Astrocyte (in vitro differentiated cells and primary cell): ENCODE measurements at regions not wholly inside any gene's neighbourhood (a gene's known extent, or its start where the extent isn't known, plus 50 kb on each side); places are given as distances from the start of the nearest gene placed in this dataset.

ENCODE experiments used
- DNase-seq: peaks from one replicate; pipeline ENCODE4 v3.0.0-alpha.2; 2010; ENCODE audit warnings: low read depth
- FAIRE-seq: peaks from 2 replicates; lab custom pipeline; 2011; peaks lifted over from hg19 to GRCh38; lab: Jason Lieb, UNC
- H2AFZ ChIP-seq: 2 replicates; pipeline ENCODE4 v1.6.0; 2012; ENCODE audit warnings: low read depth, low read length, inconsistent platforms
- H3K27ac ChIP-seq: 2 replicates; pipeline ENCODE4 v1.5.1; 2011; ENCODE audit warnings: low read depth, low read length, inconsistent platforms
- H3K27me3 ChIP-seq: 2 replicates; pipeline ENCODE4 v1.6.0; 2011; ENCODE audit warnings: low read length, inconsistent platforms; ENCODE audit not compliant: insufficient read depth
- H3K36me3 ChIP-seq: 2 replicates; pipeline ENCODE4 v1.5.1; 2011; ENCODE audit warnings: low read length, inconsistent platforms; ENCODE audit not compliant: insufficient read depth
- H3K4me1 ChIP-seq: 2 replicates; pipeline ENCODE4 v1.5.1; 2011; ENCODE audit warnings: low read length, inconsistent platforms; ENCODE audit not compliant: insufficient read depth
- H3K4me2 ChIP-seq: 2 replicates; pipeline ENCODE4 v1.6.0; 2012; ENCODE audit warnings: low read length, inconsistent platforms
- H3K4me3 ChIP-seq: 2 replicates; pipeline ENCODE4 v1.5.1; 2011; ENCODE audit warnings: low read depth, mild to moderate bottlenecking, low read length, inconsistent platforms; ENCODE audit not compliant: insufficient read depth
- H3K79me2 ChIP-seq: 2 replicates; pipeline ENCODE4 v1.6.0; 2012; ENCODE audit warnings: mild to moderate bottlenecking, low read length, inconsistent platforms; ENCODE audit not compliant: insufficient read depth
- H3K9ac ChIP-seq: 2 replicates; pipeline ENCODE4 v1.6.0; 2012; ENCODE audit warnings: mild to moderate bottlenecking, low read length, inconsistent platforms
- H3K9me3 ChIP-seq: 2 replicates; pipeline ENCODE4 v1.5.1; 2012; ENCODE audit warnings: low read depth, mild to moderate bottlenecking, low read length, inconsistent platforms; ENCODE audit not compliant: insufficient read depth
- H4K20me1 ChIP-seq: 2 replicates; pipeline ENCODE4 v1.6.0; 2012; ENCODE audit warnings: low read length, inconsistent platforms; ENCODE audit not compliant: insufficient read depth
- H3K27ac Mint-ChIP-seq: one replicate; pipeline ENCODE4 v1.8.0; 2021; ENCODE audit warnings: mild to moderate bottlenecking, mixed read lengths; ENCODE audit not compliant: unreplicated experiment
- H3K27me3 Mint-ChIP-seq: one replicate; pipeline ENCODE4 v1.8.0; 2021; ENCODE audit warnings: low read depth, mixed read lengths; ENCODE audit not compliant: unreplicated experiment
- H3K36me3 Mint-ChIP-seq: one replicate; pipeline ENCODE4 v1.8.0; 2021; ENCODE audit warnings: low read depth, mixed read lengths; ENCODE audit not compliant: unreplicated experiment
- H3K4me1 Mint-ChIP-seq: one replicate; pipeline ENCODE4 v1.8.0; 2021; ENCODE audit warnings: low read depth, mixed read lengths; ENCODE audit not compliant: unreplicated experiment
- H3K4me3 Mint-ChIP-seq: one replicate; pipeline ENCODE4 v1.8.0; 2021; ENCODE audit warnings: mild to moderate bottlenecking, moderate library complexity, mixed read lengths; ENCODE audit not compliant: unreplicated experiment
- H3K9me3 Mint-ChIP-seq: one replicate; pipeline ENCODE4 v1.8.0; 2021; ENCODE audit warnings: mild to moderate bottlenecking, mixed read lengths; ENCODE audit not compliant: unreplicated experiment
- EZH2 ChIP-seq: IDR thresholded peaks from 2 replicates; pipeline ENCODE4 v1.6.1; 2012; ENCODE audit warnings: mild to moderate bottlenecking, low read length, inconsistent platforms; ENCODE audit not compliant: insufficient read depth
- TF ChIP-seq, protein P1 (sequence below): IDR thresholded peaks from 2 replicates; pipeline ENCODE4 v1.5.1; 2011; ENCODE audit warnings: low read depth, mild to moderate bottlenecking, inconsistent platforms, low read length, moderate library complexity; ENCODE audit not compliant: insufficient read depth

DNA sequence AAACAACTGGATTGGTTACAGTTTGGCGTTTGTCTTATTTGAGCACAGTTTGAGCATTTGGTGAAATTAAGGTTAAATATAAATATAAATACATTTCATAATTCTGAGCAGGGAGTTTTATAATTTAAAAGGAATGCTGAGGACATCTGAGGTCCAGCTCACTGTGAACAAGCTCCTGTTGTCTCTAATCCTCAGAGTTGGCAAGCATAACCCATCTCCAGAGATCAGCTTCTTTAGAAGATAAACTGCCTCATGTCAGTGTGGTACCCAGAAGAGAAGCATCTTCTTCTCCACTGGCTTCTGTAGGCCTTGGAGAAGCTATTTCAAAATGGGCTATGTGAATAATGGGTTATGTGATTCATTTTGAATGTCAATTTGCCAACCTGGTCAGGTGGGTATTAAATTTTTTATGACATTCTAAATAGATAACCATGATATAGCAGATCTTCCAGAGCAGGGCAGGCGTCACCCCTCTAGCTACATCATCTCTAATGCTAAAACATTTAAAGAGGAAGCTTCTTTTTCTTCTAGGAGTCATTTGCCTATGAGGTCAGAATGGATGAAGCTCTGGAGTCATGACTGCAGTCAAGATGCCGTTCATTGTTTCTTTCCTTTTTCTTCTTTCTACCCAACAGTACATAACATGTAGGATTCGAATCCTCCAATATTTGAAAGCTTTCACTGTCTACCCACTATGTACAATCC lies 324.0 kb downstream of the RNF144A start:
- no peak for FAIRE-seq
- H3K27me3 Mint-ChIP-seq: no peaks in the 10 kb centered on the region
- H3K27ac Mint-ChIP-seq: no peak overlapping the region

DNA sequence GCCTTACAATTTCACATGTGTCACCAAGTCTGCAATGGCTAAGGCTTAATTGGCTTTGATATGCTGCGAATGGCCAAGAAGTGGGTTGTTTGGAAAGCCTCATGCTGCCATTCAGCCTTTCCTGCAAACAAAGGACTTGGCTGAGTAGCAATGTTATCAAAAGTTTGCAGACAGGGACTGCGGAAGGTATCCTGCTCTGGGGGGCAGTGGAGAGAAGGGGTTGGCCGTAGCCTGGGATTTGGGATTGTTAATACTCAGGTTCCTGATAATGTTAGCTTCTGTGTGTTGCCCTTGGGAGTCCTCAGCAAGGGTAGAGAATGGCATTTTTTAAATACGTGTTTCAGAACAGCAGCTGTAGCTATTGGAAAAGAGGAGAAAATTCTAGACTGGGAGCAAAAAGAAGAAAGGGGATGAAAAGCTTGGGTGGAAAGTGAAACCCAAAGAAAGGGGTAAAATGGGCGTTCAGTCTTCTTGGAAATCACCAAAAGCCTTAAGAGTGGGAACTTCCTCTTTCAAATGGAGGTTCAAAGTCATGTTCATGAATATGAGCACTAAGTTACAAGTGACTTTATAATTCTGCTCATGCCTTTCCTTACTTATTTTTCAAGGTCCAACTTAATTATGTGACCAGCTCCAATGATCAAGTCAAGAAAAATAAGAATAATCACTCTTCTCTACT lies 325.1 kb downstream of the RNF144A start:
- Histone ChIP-seq H3K27ac (no peak overlapping the region), H3K4me3 (no peak overlapping the region), H3K36me3 (no peaks in the 10 kb centered on the region), H3K9ac (no peak overlapping the region), H3K9me3 (no peaks in the 10 kb centered on the region), H3K79me2 (no peaks in the 10 kb centered on the region), H2AFZ (no peak overlapping the region), H3K4me2 (no peak overlapping the region), H3K4me1 (no peaks in the 10 kb centered on the region), H4K20me1 (no peaks in the 10 kb centered on the region), H3K27me3 (no peaks in the 10 kb centered on the region)
- Mint-ChIP-seq H3K4me1 (no peaks in the 10 kb centered on the region), H3K27me3 (peaks cover 4% of the 10 kb centered on the region), H3K36me3 (no peaks in the 10 kb centered on the region), H3K4me3 (no peak overlapping the region), H3K27ac (no peak overlapping the region), H3K9me3 (no peaks in the 10 kb centered on the region)
- TF ChIP-seq, protein P1, sequence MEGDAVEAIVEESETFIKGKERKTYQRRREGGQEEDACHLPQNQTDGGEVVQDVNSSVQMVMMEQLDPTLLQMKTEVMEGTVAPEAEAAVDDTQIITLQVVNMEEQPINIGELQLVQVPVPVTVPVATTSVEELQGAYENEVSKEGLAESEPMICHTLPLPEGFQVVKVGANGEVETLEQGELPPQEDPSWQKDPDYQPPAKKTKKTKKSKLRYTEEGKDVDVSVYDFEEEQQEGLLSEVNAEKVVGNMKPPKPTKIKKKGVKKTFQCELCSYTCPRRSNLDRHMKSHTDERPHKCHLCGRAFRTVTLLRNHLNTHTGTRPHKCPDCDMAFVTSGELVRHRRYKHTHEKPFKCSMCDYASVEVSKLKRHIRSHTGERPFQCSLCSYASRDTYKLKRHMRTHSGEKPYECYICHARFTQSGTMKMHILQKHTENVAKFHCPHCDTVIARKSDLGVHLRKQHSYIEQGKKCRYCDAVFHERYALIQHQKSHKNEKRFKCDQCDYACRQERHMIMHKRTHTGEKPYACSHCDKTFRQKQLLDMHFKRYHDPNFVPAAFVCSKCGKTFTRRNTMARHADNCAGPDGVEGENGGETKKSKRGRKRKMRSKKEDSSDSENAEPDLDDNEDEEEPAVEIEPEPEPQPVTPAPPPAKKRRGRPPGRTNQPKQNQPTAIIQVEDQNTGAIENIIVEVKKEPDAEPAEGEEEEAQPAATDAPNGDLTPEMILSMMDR: no peak
- no peak for TF ChIP-seq EZH2
- FAIRE-seq: no peak
- no peak for DNase-seq

More for the DNA sequence above, 324.0 kb downstream of the RNF144A start:
- H3K4me2 ChIP-seq: no peak overlapping the region
- H3K27ac ChIP-seq: no peak overlapping the region
- no peaks in the 10 kb centered on the region for H3K27me3 ChIP-seq
- no peaks in the 10 kb centered on the region for H3K36me3 ChIP-seq
- no peaks in the 10 kb centered on the region for H3K4me1 ChIP-seq
- no peaks in the 10 kb centered on the region for H3K4me1 Mint-ChIP-seq
- TF ChIP-seq EZH2: no peak
- TF ChIP-seq, protein P1: no peak
- H3K9me3 ChIP-seq: no peaks in the 10 kb centered on the region
- H3K9ac ChIP-seq: no peak overlapping the region
- H2AFZ ChIP-seq: no peak overlapping the region
- no peaks in the 10 kb centered on the region for H3K9me3 Mint-ChIP-seq
- H3K36me3 Mint-ChIP-seq: no peaks in the 10 kb centered on the region
- DNase-seq: no peak
- H4K20me1 ChIP-seq: no peaks in the 10 kb centered on the region
- H3K4me3 Mint-ChIP-seq: no peak overlapping the region
- no peak overlapping the region for H3K4me3 ChIP-seq
- H3K79me2 ChIP-seq: no peaks in the 10 kb centered on the region

DNA sequence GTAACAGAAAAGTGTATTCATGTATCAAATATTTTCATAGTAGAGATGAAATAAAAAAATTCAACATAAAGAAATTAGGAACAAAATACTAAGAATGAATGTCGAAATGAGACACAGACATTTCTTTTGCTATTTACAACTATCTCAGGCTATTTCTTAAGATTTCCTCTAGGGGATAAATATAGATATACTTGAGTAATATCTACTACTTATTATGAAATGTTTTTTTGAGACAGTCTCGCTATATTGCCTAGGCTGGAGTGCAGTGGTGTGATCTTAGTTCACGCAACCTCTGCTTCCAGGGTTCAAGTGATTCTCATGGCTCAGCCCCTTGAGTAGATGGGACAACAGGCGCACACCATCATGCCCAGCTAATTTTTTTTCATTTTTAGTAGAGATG lies 326.1 kb downstream of the RNF144A start:
- Mint-ChIP-seq H3K4me3 (no peak overlapping the region), H3K27ac (no peak overlapping the region), H3K9me3 (no peaks in the 10 kb centered on the region), H3K36me3 (no peaks in the 10 kb centered on the region), H3K27me3 (peaks cover 4% of the 10 kb centered on the region), H3K4me1 (no peaks in the 10 kb centered on the region)
- H2AFZ ChIP-seq: no peak overlapping the region
- DNase-seq: no peak
- H4K20me1 ChIP-seq: no peaks in the 10 kb centered on the region
- H3K36me3 ChIP-seq: no peaks in the 10 kb centered on the region
- H3K9me3 ChIP-seq: no peaks in the 10 kb centered on the region
- H3K27ac ChIP-seq: no peak overlapping the region
- H3K4me1 ChIP-seq: no peaks in the 10 kb centered on the region
- H3K27me3 ChIP-seq: no peaks in the 10 kb centered on the region
- no peak overlapping the region for H3K4me3 ChIP-seq
- no peak for FAIRE-seq
- no peak overlapping the region for H3K4me2 ChIP-seq
- H3K9ac ChIP-seq: no peak overlapping the region
- TF ChIP-seq, protein P1: no peak
- no peak for TF ChIP-seq EZH2
- no peaks in the 10 kb centered on the region for H3K79me2 ChIP-seq
